Chondrocyte (in vitro differentiated cells): ENCODE measurements at regions not wholly inside any gene's neighbourhood (a gene's known extent, or its start where the extent isn't known, plus 50 kb on each side); places are given as distances from the start of the nearest gene placed in this dataset.
A peak's percentile ranks its signal among the peaks of the same experiment; 100 is the strongest.

Source experiments
- DNase-seq: peaks from one replicate; pipeline ENCODE4 v3.0.0; 2021; ENCODE audit warnings: mixed read lengths, low spot score
- H3K27ac Mint-ChIP-seq: one replicate; pipeline ENCODE4 v1.8.0; 2021; ENCODE audit warnings: mild to moderate bottlenecking, moderate library complexity, mixed read lengths; ENCODE audit not compliant: unreplicated experiment
- H3K27me3 Mint-ChIP-seq: 2 replicates; pipeline ENCODE4 v1.8.0; 2021; ENCODE audit warnings: low read depth, mixed read lengths
- H3K36me3 Mint-ChIP-seq: 2 replicates; pipeline ENCODE4 v1.8.0; 2021; ENCODE audit warnings: low read depth, mixed read lengths
- H3K4me1 Mint-ChIP-seq: 2 replicates; pipeline ENCODE4 v1.8.0; 2021; ENCODE audit warnings: low read depth, mild to moderate bottlenecking, mixed read lengths
- H3K4me3 Mint-ChIP-seq: one replicate; pipeline ENCODE4 v1.8.0; 2021; ENCODE audit warnings: mild to moderate bottlenecking, moderate library complexity, mixed read lengths; ENCODE audit not compliant: unreplicated experiment
- H3K9me3 Mint-ChIP-seq: 2 replicates; pipeline ENCODE4 v1.8.0; 2021; ENCODE audit warnings: low read depth, mixed read lengths
- CTCF ChIP-seq: fragments of 200-600 bp; sonication (generic); IDR thresholded peaks from 2 replicates; pipeline ENCODE4 v1.5.0; 2021; ENCODE audit warnings: antibody characterized with exemption, mild to moderate bottlenecking, moderate library complexity

GRCh38 chrX:82998163-82998562 is 509.9 kb upstream of the POU3F4 start:
- no peak overlapping the region for H3K4me3 Mint-ChIP-seq
- TF ChIP-seq CTCF, result no peak
- no peak for DNase-seq
- peaks cover 36% of the 10 kb centered on the region for H3K9me3 Mint-ChIP-seq
- no peaks in the 10 kb centered on the region for H3K4me1 Mint-ChIP-seq
- H3K27me3 Mint-ChIP-seq, result no peaks in the 10 kb centered on the region
- no peaks in the 10 kb centered on the region for H3K36me3 Mint-ChIP-seq
- no peak overlapping the region for H3K27ac Mint-ChIP-seq

GRCh38 chrX:83004012-83004411 is 504.1 kb upstream of the POU3F4 start:
- no peak for TF ChIP-seq CTCF
- Mint-ChIP-seq H3K4me1 (no peaks in the 10 kb centered on the region), H3K9me3 (peaks cover 18% of the 10 kb centered on the region), H3K27me3 (no peaks in the 10 kb centered on the region), H3K36me3 (no peaks in the 10 kb centered on the region), H3K27ac (no peak overlapping the region), H3K4me3 (no peak overlapping the region)
- DNase-seq, result no peak

DNA sequence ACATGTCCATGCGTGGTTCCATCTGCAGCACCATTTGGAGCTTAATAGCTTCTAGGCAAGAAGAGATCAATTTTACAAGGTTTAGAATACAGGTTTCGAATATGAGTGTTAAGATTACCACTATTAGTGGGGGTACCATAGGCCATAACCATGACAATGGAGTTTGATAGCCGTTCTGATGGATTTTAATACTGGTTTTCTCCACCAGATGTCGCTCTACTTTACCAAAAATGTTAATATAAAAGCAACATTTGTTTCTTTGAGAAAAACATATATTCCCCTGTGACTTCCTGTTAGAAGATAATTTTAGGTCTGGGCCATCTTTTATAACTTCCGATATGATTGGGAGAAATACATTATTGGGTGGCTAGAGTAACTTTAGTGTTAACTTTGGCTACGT is 499.7 kb upstream of the POU3F4 start:
- Mint-ChIP-seq H3K27me3 (no peaks in the 10 kb centered on the region), H3K9me3 (peaks cover 27% of the 10 kb centered on the region), H3K36me3 (no peaks in the 10 kb centered on the region), H3K27ac (no peak overlapping the region), H3K4me1 (no peaks in the 10 kb centered on the region), H3K4me3 (no peak overlapping the region)
- TF ChIP-seq CTCF, result peak; percentile 72
- no peak for DNase-seq

GRCh38 chrX:83019258-83019657 is 488.8 kb upstream of the POU3F4 start:
- H3K36me3 Mint-ChIP-seq, result no peaks in the 10 kb centered on the region
- no peak for TF ChIP-seq CTCF
- no peaks in the 10 kb centered on the region for H3K4me1 Mint-ChIP-seq
- no peak overlapping the region for H3K27ac Mint-ChIP-seq
- H3K9me3 Mint-ChIP-seq, result peaks cover 47% of the 10 kb centered on the region
- no peaks in the 10 kb centered on the region for H3K27me3 Mint-ChIP-seq
- DNase-seq, result no peak
- no peak overlapping the region for H3K4me3 Mint-ChIP-seq

- Mint-ChIP-seq H3K4me3 (no peak overlapping the region), H3K36me3 (no peaks in the 10 kb centered on the region), H3K27me3 (no peaks in the 10 kb centered on the region), H3K4me1 (no peaks in the 10 kb centered on the region), H3K27ac (no peak overlapping the region), H3K9me3 (peaks cover 55% of the 10 kb centered on the region)
- no peak for DNase-seq
- no peak for TF ChIP-seq CTCF
Measured at GRCh38 chrX:83022020-83022419, 486.1 kb upstream of the POU3F4 start.
